ENCODE measurements at regions not wholly inside any gene's neighbourhood (a gene's known extent, or its start where the extent isn't known, plus 50 kb on each side); places are given as distances from the start of the nearest gene placed in this dataset.

DNA sequence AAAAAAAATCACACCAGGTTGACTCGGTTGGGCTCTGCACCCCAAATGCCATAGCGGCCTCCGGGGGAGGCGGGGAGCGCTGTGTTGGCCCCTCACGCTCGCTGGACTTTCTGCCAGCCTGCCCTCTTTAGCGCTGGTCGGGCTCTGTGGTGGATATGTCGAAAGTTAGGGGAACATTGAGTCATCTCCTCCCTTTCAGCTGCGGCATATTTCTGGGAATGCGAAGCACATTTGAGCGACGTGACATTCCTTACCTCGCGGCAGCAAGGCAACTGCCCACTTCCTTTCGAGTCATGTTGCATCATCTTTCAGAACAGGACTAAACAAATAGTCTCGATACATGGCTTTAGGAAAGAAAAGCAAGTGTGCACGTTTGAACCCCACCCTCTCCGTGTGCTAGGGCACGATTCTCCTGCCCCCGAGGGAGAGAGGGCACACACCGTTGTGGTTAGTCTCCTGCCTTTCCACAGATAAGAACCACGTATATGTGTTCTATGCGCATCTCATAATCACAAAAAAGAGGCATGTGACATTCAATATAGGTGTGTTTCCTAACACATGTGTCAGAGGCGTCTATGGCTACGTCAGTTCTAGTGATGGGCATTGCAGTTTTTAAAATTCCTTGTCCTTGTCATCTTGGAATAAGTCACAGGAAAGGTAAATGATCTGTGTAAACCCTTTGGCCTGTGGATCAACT is 105.9 kb upstream of the SLC45A1 start:
- no peak for TF ChIP-seq CTCF (IDR thresholded peaks at IDR 0.05)
- TF ChIP-seq SIN3A (IDR thresholded peaks at IDR 0.05; ENCODE audit: borderline replicate concordance, insufficient read depth, low read depth, low read length) = no peak
- TF ChIP-seq TCF7L2 (IDR thresholded peaks at IDR 0.05; ENCODE audit: low read depth, low read length) = no peak
- TF ChIP-seq POLR2AphosphoS5 (IDR thresholded peaks at IDR 0.05; ENCODE audit: low read depth, low read length) = peak; percentile 66; the same call in 1 of the 2 replicates
- TF ChIP-seq REST (IDR thresholded peaks at IDR 0.05; ENCODE audit: insufficient read depth in 1 of 2, low read depth in 2 of 2, low read length in 1 of 2) = peak in 1 of 2 experiments; percentile 52; a peak in 1 of 4 replicates
